NB4 (cell line): ENCODE measurements at regions not wholly inside any gene's neighbourhood (a gene's known extent, or its start where the extent isn't known, plus 50 kb on each side); places are given as distances from the start of the nearest gene placed in this dataset.

Experiments used
- MYC ChIP-seq: IDR thresholded peaks from 2 replicates; pipeline ENCODE4 v1.6.1; 2011; ENCODE audit warnings: low read depth, low read length
- POLR2A ChIP-seq: IDR thresholded peaks from 2 replicates; pipeline ENCODE4 v1.6.1; 2011; ENCODE audit warnings: mild to moderate bottlenecking; ENCODE audit not compliant: insufficient read length; ENCODE audit errors: extremely low read depth
- TF ChIP-seq, protein P1 (sequence below): IDR thresholded peaks from one replicate; pipeline ENCODE4 v1.5.1; 2012; ENCODE audit warnings: low read depth, low read length
- TF ChIP-seq, protein P2 (sequence below): IDR thresholded peaks from 2 replicates; pipeline ENCODE4 v1.6.1; 2011; ENCODE audit warnings: low read depth, low read length

GRCh38 chr21:22573834-22574233, 1575.6 kb downstream of the NCAM2 start:
- TF ChIP-seq, protein P1, sequence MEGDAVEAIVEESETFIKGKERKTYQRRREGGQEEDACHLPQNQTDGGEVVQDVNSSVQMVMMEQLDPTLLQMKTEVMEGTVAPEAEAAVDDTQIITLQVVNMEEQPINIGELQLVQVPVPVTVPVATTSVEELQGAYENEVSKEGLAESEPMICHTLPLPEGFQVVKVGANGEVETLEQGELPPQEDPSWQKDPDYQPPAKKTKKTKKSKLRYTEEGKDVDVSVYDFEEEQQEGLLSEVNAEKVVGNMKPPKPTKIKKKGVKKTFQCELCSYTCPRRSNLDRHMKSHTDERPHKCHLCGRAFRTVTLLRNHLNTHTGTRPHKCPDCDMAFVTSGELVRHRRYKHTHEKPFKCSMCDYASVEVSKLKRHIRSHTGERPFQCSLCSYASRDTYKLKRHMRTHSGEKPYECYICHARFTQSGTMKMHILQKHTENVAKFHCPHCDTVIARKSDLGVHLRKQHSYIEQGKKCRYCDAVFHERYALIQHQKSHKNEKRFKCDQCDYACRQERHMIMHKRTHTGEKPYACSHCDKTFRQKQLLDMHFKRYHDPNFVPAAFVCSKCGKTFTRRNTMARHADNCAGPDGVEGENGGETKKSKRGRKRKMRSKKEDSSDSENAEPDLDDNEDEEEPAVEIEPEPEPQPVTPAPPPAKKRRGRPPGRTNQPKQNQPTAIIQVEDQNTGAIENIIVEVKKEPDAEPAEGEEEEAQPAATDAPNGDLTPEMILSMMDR = no peak
- TF ChIP-seq MYC (no peak), POLR2A (no peak)
- TF ChIP-seq, protein P2, sequence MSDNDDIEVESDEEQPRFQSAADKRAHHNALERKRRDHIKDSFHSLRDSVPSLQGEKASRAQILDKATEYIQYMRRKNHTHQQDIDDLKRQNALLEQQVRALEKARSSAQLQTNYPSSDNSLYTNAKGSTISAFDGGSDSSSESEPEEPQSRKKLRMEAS = no peak
